Right lobe of liver (tissue), 6 donors: ENCODE measurements at regions not wholly inside any gene's neighbourhood (a gene's known extent, or its start where the extent isn't known, plus 50 kb on each side); places are given as distances from the start of the nearest gene placed in this dataset.

Experiments
- ATAC-seq, 4 donors: fragments of 200-7000 bp; cut with Tn5 transposase; one replicate each; pipeline ENCODE4 v1.9.1; 2020; ENCODE audit warnings: mild to moderate bottlenecking in 4 of 4, moderate library complexity in 4 of 4
- DNase-seq, 3 donors: peaks; one replicate each; pipeline ENCODE4 v3.0.0-alpha.2; 2020
- H3K27ac ChIP-seq, 3 donors: fragments of 200-600 bp; one replicate each; pipeline ENCODE4 v1.8.0; 2022
- H3K27me3 ChIP-seq, 2 donors: fragments of 200-600 bp; one replicate each; pipeline ENCODE4 v1.8.0; 2022
- H3K36me3 ChIP-seq, 4 donors: fragments of 200-600 bp; sonication (generic) in 1 of 4; one replicate each; pipeline versions ENCODE4 v1.5.1 to v1.8.0; 2017 to 2022; ENCODE audit warnings: control low read depth in 1 of 4
- H3K4me1 ChIP-seq, 4 donors: fragments of 200-600 bp; sonication (generic) in 1 of 4; one replicate each; pipeline versions ENCODE4 v1.5.1 to v1.8.0; 2017 to 2022; ENCODE audit warnings: control low read depth in 1 of 4
- H3K4me3 ChIP-seq, 3 donors: fragments of 200-600 bp; one replicate each; pipeline ENCODE4 v1.8.0; 2022
- H3K9me3 ChIP-seq, 4 donors: fragments of 200-600 bp; sonication (generic) in 1 of 4; one replicate each; pipeline versions ENCODE4 v1.5.1 to v1.8.0; 2017 to 2022; ENCODE audit warnings: control low read depth in 1 of 4
- CTCF ChIP-seq, 4 donors: fragments of 200-600 bp in 3 of 4; fragments of 450-650 bp in 1 of 4; IDR thresholded peaks; one replicate each; pipeline versions ENCODE4 v1.5.1 to v1.8.0; 2016 to 2022; ENCODE audit warnings: antibody characterized with exemption in 4 of 4, mild to moderate bottlenecking in 2 of 4
- POLR2A ChIP-seq: fragments of 450-650 bp; IDR thresholded peaks from one replicate; pipeline ENCODE4 v1.6.1; 2017; ENCODE audit warnings: antibody characterized with exemption, mild to moderate bottlenecking
- WGBS: methylation state at CpG from one replicate; pipeline ENCODE4 v1.1.6; 2018; ENCODE audit warnings: low coverage, low lambda C conversion rate; ENCODE audit not compliant: insufficient coverage; ENCODE audit errors: missing lambda C conversion rate; 5-methylcytosine and 5-hydroxymethylcytosine counted together
- intact Hi-C, 2 donors: fragments of 100-400 bp; cut with DNase I; formaldehyde crosslinking; loops; one replicate each; pipeline versions ENCODE4 v1.11.2 to v1.14.1; 2022
- donor health status: DM: no; HTN: yes; CAD: no.
- donor health status: DM: no; HTN: no; CAD: no.
- donor health status: DM: no; HTN: no; CAD: no.
- donor health status: DM: no; HTN: yes; CAD: no.
- donor health status: DM: no; HTN: yes; CAD: no.

GRCh38 chr4:182074810-182075209, 168.4 kb upstream of the TENM3 start:
- Histone ChIP-seq H3K27ac (no peak overlapping the region), H3K27me3 (no peaks in the 10 kb centered on the region), H3K4me3 (no peak overlapping the region), H3K4me1 (no peaks in the 10 kb centered on the region), H3K9me3 (no peaks in the 10 kb centered on the region), H3K36me3 (no peaks in the 10 kb centered on the region)
- no peak for TF ChIP-seq CTCF (IDR thresholded peaks at IDR 0.05)
- no peak for TF ChIP-seq POLR2A
- ATAC-seq (no peak), DNase-seq (no peak)
- intact Hi-C loops = no loop called here
- 18% methylated on average over 4 of the region's 6 CpGs for WGBS

GRCh38 chr4:182082910-182083309, 160.3 kb upstream of the TENM3 start:
- no peaks in the 10 kb centered on the region for H3K27me3 ChIP-seq
- TF ChIP-seq CTCF (IDR thresholded peaks at IDR 0.05) = no peak
- TF ChIP-seq POLR2A = no peak
- no peaks in the 10 kb centered on the region for H3K4me1 ChIP-seq
- no peak overlapping the region for H3K4me3 ChIP-seq
- H3K36me3 ChIP-seq = no peaks in the 10 kb centered on the region
- intact Hi-C loops = no loop called here
- no peak overlapping the region for H3K27ac ChIP-seq
- no peaks in the 10 kb centered on the region for H3K9me3 ChIP-seq
- ATAC-seq = no peak
- no peak for DNase-seq

GRCh38 chr4:182083671-182084410, 159.4 kb upstream of the TENM3 start:
- Histone ChIP-seq H3K9me3 (no peaks in the 10 kb centered on the region), H3K4me3 (no peak overlapping the region), H3K27ac (no peak overlapping the region), H3K4me1 (no peaks in the 10 kb centered on the region), H3K27me3 (no peaks in the 10 kb centered on the region), H3K36me3 (no peaks in the 10 kb centered on the region)
- intact Hi-C loops = no loop called here
- no peak for TF ChIP-seq POLR2A
- TF ChIP-seq CTCF (IDR thresholded peaks at IDR 0.05) = no peak
- DNase-seq (no peak), ATAC-seq (no peak)
- WGBS = 73% methylated on average over 8 of the region's 8 CpGs

- no peak for TF ChIP-seq POLR2A
- TF ChIP-seq CTCF (IDR thresholded peaks at IDR 0.05) = no peak
- Histone ChIP-seq H3K36me3 (no peaks in the 10 kb centered on the region), H3K27ac (no peak overlapping the region), H3K27me3 (no peaks in the 10 kb centered on the region), H3K4me3 (no peak overlapping the region), H3K4me1 (no peaks in the 10 kb centered on the region), H3K9me3 (no peaks in the 10 kb centered on the region)
- 35% methylated on average over 4 of the region's 4 CpGs for WGBS
- ATAC-seq = no peak
- no peak for DNase-seq
- intact Hi-C loops = no loop called here
Measured at GRCh38 chr4:182085051-182085480, 158.1 kb upstream of the TENM3 start.
